ENCODE measurements at regions not wholly inside any gene's neighbourhood (a gene's known extent, or its start where the extent isn't known, plus 50 kb on each side); places are given as distances from the start of the nearest gene placed in this dataset.

DNA sequence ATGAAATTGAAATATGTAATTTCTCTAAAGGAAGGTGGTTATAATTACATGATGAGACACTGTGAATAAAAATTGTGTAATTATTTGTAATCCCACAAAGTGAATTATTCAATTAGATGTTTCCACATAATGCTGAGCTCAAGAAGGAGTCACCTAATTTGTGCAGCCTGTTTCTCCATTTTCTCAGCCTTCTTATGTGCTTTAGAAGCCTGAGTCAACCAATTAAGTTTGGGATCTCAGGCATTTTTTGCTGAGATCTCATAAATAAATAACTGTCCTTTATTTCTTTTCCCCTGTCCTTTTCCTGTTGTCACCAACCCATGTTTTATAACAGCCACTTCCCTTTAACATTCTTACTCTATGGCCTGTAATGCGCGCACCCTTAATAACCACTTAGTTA is 506.5 kb upstream of the SEMA3D start:
- WGBS (ENCODE audit: missing lambda C conversion rate), result 97% methylated on average over 2 of the region's 2 CpGs
- Histone ChIP-seq H3K27ac (no peak overlapping the region), H3K4me2 (no peak overlapping the region), H3K9me3 (no peaks in the 10 kb centered on the region), H3K4me3 (no peak overlapping the region), H3K4me1 (peaks cover 32% of the 10 kb centered on the region)
- ATAC-seq (no peak), FAIRE-seq (no peak), DNase-seq (ENCODE audit: low read depth in 1 of 2, low spot score in 1 of 2) (no peak)
- ChIA-PET CTCF (no interaction called here), POLR2A (no interaction called here)
- TF ChIP-seq, protein P1, sequence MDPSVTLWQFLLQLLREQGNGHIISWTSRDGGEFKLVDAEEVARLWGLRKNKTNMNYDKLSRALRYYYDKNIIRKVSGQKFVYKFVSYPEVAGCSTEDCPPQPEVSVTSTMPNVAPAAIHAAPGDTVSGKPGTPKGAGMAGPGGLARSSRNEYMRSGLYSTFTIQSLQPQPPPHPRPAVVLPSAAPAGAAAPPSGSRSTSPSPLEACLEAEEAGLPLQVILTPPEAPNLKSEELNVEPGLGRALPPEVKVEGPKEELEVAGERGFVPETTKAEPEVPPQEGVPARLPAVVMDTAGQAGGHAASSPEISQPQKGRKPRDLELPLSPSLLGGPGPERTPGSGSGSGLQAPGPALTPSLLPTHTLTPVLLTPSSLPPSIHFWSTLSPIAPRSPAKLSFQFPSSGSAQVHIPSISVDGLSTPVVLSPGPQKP (IDR thresholded peaks at IDR 0.05; ENCODE audit: low read depth, low read length), result no peak
- no peak for TF ChIP-seq NFE2L2 (conservative IDR thresholded peaks at IDR 0.05; ENCODE audit: low read length)
- TF ChIP-seq PHF8 (IDR thresholded peaks at IDR 0.05; ENCODE audit: borderline replicate concordance, low read depth), result no peak
- no peak for TF ChIP-seq RFX5 (IDR thresholded peaks at IDR 0.05)
- TF ChIP-seq, protein P2, sequence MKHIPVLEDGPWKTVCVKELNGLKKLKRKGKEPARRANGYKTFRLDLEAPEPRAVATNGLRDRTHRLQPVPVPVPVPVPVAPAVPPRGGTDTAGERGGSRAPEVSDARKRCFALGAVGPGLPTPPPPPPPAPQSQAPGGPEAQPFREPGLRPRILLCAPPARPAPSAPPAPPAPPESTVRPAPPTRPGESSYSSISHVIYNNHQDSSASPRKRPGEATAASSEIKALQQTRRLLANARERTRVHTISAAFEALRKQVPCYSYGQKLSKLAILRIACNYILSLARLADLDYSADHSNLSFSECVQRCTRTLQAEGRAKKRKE (CRISPR knock-in tag; IDR thresholded peaks at IDR 0.05; ENCODE audit: low read depth), result no peak
- no peak for TF ChIP-seq ZFP36 (IDR thresholded peaks at IDR 0.05; ENCODE audit: borderline replicate concordance, partially characterized antibody)

DNA sequence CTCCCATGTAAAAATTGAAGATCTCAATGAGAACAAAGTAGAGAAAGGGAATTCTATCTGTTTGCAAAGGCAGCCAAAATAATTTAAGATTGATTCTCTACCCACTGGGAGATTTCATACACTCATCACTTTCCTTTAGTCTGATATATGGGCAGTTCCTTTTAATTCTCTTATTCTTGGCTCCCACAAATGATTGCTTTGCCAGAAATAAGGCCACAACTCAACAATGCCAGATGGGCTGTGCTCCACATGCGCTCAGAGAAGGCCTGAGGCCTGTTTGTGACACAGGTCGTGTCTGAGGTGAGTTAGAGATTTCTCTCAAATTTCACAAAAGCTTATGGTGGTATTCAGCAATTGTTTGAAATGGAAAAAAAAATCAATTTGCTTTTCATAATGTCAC is 501.9 kb upstream of the SEMA3D start:
- no peak for TF ChIP-seq ZC3H11A (IDR thresholded peaks at IDR 0.05)
- TF ChIP-seq, protein P3, sequence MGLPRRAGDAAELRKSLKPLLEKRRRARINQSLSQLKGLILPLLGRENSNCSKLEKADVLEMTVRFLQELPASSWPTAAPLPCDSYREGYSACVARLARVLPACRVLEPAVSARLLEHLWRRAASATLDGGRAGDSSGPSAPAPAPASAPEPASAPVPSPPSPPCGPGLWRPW (IDR thresholded peaks at IDR 0.05), result no peak
- TF ChIP-seq POLR2AphosphoS2 (conservative IDR thresholded peaks at IDR 0.05; ENCODE audit: low read length), result no peak
- no peak for TF ChIP-seq MAZ (IDR thresholded peaks at IDR 0.05; ENCODE audit: borderline replicate concordance, low read depth, low read length)
- no peak for TF ChIP-seq TP53 (CRISPR knock-in tag; IDR thresholded peaks at IDR 0.05)
- no peak for TF ChIP-seq EP300 (IDR thresholded peaks at IDR 0.05)
- TF ChIP-seq CEBPB (IDR thresholded peaks at IDR 0.05), result no peak
- no peak for TF ChIP-seq HOXB5 (CRISPR knock-in tag; IDR thresholded peaks at IDR 0.05)
- TF ChIP-seq MYC (IDR thresholded peaks at IDR 0.05; ENCODE audit: borderline replicate concordance, low read length), result no peak
- TF ChIP-seq NFE2L2 (conservative IDR thresholded peaks at IDR 0.05; ENCODE audit: low read length), result no peak
- no peak for FAIRE-seq
- no peak for ATAC-seq
- Histone ChIP-seq H3K9me3 (no peaks in the 10 kb centered on the region), H3K4me2 (no peak overlapping the region), H3K4me3 (no peak overlapping the region), H3K27ac (no peak overlapping the region), H3K4me1 (no peaks in the 10 kb centered on the region)
- ChIA-PET POLR2A (no interaction called here), CTCF (interaction anchor here (0.6 kb wide), 1 partner anchor 385 kb away, joined by 3 read pairs; no protein-coding TSS in a partner anchor)
- 76% methylated on average over 2 of the region's 2 CpGs for WGBS (ENCODE audit: missing lambda C conversion rate)
- no peak for DNase-seq (ENCODE audit: low read depth in 1 of 2, low spot score in 1 of 2)

DNA sequence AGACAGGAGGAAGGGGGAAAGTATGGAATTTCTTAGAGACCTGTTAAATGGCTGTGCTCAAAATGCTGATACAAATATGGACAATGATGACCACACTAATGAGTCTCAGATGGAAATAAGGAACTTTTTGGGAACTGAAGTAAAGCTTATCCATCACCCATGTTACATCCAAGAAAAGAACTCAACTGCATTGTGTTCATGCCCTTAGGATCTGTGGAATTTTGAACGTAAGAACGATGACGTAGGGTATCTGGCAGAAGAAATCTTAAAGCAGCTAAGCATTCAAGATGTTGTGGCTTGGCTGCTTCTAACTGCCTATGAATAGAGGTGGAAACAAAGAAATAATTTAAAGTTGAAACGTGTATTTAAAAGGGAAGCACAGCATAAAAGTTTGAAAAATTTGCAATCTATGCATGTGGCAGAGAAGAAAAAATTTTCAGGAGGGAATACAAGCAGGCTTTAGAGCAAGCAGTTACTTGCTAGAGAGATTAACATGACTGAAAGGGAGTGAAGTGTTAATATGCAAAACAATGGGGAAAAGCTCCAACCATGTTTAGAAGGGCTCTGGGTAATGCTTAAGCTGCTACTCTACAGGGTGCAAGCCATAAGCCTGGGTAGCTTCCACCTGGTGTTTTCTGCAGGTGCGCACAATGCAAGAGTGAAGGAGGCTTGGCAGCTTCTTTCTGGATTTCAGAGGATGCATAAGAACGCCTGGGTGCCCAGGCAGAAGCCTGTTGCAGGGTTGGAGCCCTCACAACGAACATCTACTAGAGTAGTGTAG is 499.7 kb upstream of the SEMA3D start:
- TF ChIP-seq KDM1A (IDR thresholded peaks at IDR 0.05; ENCODE audit: low read depth), result no peak
- FAIRE-seq (no peak), DNase-seq (ENCODE audit: low read depth in 1 of 2, low spot score in 1 of 2) (no peak), ATAC-seq (no peak)
- Histone ChIP-seq H3K4me3 (no peak overlapping the region), H3K27ac (no peak overlapping the region), H3K9me3 (no peaks in the 10 kb centered on the region), H3K4me1 (peaks cover 5% of the 10 kb centered on the region; the same call in 1 of the 3 replicates), H3K4me2 (no peak overlapping the region)
- ChIA-PET POLR2A (no interaction called here), CTCF (interaction anchor here (1.4 kb wide), 1 partner anchor 143 kb away, joined by 4 read pairs; no protein-coding TSS in a partner anchor)
- WGBS (ENCODE audit: missing lambda C conversion rate), result 67% methylated on average over 7 of the region's 7 CpGs

DNA sequence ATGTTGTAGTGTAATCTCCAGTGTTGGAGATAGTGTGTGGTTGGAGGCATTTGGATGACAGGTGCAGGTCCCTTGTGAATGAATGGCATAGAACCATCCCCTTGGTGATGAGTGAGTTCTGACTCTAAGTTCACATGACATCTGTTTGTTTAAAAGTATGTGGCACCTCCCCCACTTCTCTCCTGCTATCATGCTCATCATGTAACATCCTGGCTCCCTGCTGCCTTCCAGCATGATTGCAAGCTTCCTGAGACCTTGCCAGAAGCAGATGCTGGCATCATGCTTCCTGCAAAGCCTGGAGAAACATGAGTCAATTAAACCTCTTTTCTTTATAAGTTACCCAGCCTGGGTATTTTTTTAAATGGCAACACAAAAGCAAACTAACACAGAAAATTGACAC is 499.0 kb upstream of the SEMA3D start:
- no peak for FAIRE-seq
- Histone ChIP-seq H3K4me3 (no peak overlapping the region), H3K9me3 (no peaks in the 10 kb centered on the region), H3K27ac (no peak overlapping the region), H3K4me1 (peaks cover 5% of the 10 kb centered on the region; the same call in 1 of the 3 replicates), H3K4me2 (no peak overlapping the region)
- peak in 1 of 2 experiments; percentile 54; a peak in 2 of 6 replicates for ATAC-seq
- TF ChIP-seq ZNF302 (CRISPR knock-in tag; IDR thresholded peaks at IDR 0.05) (no peak), SREBF2 (IDR thresholded peaks at IDR 0.05) (no peak)
- TF ChIP-seq, protein P4, sequence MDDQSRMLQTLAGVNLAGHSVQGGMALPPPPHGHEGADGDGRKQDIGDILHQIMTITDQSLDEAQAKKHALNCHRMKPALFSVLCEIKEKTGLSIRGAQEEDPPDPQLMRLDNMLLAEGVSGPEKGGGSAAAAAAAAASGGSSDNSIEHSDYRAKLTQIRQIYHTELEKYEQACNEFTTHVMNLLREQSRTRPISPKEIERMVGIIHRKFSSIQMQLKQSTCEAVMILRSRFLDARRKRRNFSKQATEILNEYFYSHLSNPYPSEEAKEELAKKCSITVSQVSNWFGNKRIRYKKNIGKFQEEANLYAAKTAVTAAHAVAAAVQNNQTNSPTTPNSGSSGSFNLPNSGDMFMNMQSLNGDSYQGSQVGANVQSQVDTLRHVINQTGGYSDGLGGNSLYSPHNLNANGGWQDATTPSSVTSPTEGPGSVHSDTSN (IDR thresholded peaks at IDR 0.05), result no peak
- POLR2A ChIA-PET, result no interaction called here
- CTCF ChIA-PET, result interaction anchor here (1.4 kb wide), 1 partner anchor 144 kb away, joined by 4 read pairs; no protein-coding TSS in a partner anchor
- DNase-seq (ENCODE audit: low read depth in 1 of 2, low spot score in 1 of 2), result no peak

Measured in A549 (cell line).